Transverse colon (tissue), 4 donors: ENCODE measurements at regions not wholly inside any gene's neighbourhood (a gene's known extent, or its start where the extent isn't known, plus 50 kb on each side); places are given as distances from the start of the nearest gene placed in this dataset.

ENCODE experiments used
- DNase-seq: peaks from one replicate; pipeline ENCODE4 v3.0.0-alpha.2; 2019
- H3K27ac ChIP-seq, 4 donors: fragments of 200-600 bp; sonication (generic); 2 replicates each; pipeline ENCODE4 v1.5.1; 2016 to 2018; ENCODE audit warnings: inconsistent platforms in 4 of 4
- H3K27me3 ChIP-seq: fragments of 200-600 bp; sonication (generic); 2 replicates; pipeline ENCODE4 v1.5.1; 2017; ENCODE audit warnings: inconsistent platforms
- H3K36me3 ChIP-seq, 4 donors: fragments of 200-600 bp; sonication (generic); 2 replicates each; pipeline ENCODE4 v1.5.1; 2017 to 2019; ENCODE audit warnings: inconsistent platforms in 4 of 4
- H3K4me1 ChIP-seq, 4 donors: fragments of 200-600 bp; sonication (generic); 2 replicates each; pipeline ENCODE4 v1.5.1; 2017 to 2020; ENCODE audit warnings: inconsistent platforms in 4 of 4
- H3K4me3 ChIP-seq, 4 donors: fragments of 200-600 bp; sonication (generic); 1 replicate in 1 of 4; 2 replicates in 3 of 4; pipeline versions ENCODE4 v1.5.1 to v1.6.1; 2017 to 2019; ENCODE audit warnings: inconsistent platforms in 4 of 4
- H3K9me3 ChIP-seq, 2 donors: fragments of 200-600 bp; sonication (generic); 2 replicates each; pipeline ENCODE4 v1.5.1; 2017 to 2019; ENCODE audit warnings: inconsistent platforms in 2 of 2
- EP300 ChIP-seq: sonication (generic); formaldehyde crosslinking; IDR thresholded peaks from one replicate; pipeline ENCODE4 v1.6.1; 2017; ENCODE audit warnings: antibody characterized with exemption, low read depth
- POLR2A ChIP-seq: fragments of 450-650 bp; IDR thresholded peaks from one replicate; pipeline ENCODE4 v1.6.1; 2016; ENCODE audit warnings: antibody characterized with exemption, mild to moderate bottlenecking, moderate library complexity
- POLR2AphosphoS5 ChIP-seq, 3 donors: sonication (generic); formaldehyde crosslinking; IDR thresholded peaks; one replicate each; pipeline ENCODE4 v1.6.1; 2016; ENCODE audit warnings: antibody characterized with exemption in 3 of 3
- WGBS, 2 donors: methylation state at CpG; one replicate each; pipeline ENCODE4 v1.1.5; 2018; ENCODE audit warnings: low coverage in 1 of 2; 5-methylcytosine and 5-hydroxymethylcytosine counted together
- in situ Hi-C, 4 donors: fragments of 200-750 bp; cut with MboI; loops; one replicate each; pipeline versions ENCODE4 v1.15.0 to v1.15.1; 2017; ENCODE audit warnings: low sequenced_read_pairs in 3 of 4, low pct_ligation_motif_present in 1 of 4, low pct_unique_long_range_greater_than_20kb in 1 of 4
- intact Hi-C: fragments of 100-400 bp; cut with DNase I; formaldehyde crosslinking; loops from one replicate; pipeline ENCODE4 v1.15.1; 2023; ENCODE audit warnings: low total_unique reads
- TF ChIP-seq, protein P1 (sequence below), 5 experiments: fragments of 200-600 bp in 3 of 5; fragments of 450-650 bp in 2 of 5; sonication (generic) in 3 of 5; IDR thresholded peaks; 1 replicate in 2 of 5; 2 replicates in 3 of 5; pipeline ENCODE4 v1.5.1; 2016 to 2017; ENCODE audit warnings: antibody characterized with exemption in 5 of 5, inconsistent platforms in 3 of 5, mild to moderate bottlenecking in 2 of 5, moderate library complexity in 1 of 5

DNA sequence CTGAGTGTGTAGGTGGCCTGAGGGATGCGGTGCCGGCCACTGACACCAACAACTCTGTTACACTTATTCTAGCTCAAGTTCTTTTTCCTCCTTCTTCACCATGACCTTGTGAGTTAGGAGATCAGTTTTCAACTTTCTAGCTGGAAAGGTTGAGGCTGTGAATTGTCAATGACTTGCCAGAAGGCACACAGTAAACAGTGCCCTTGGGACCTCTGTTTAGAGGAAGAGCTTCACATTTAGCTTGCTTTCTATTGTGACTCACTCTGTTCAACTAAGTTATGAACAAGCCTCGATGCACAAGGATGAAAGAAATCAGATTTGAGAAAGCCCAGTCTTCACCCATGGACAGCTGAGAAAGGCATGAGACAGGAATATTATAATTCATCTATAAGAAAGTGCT, 455.6 kb downstream of the MAFB start:
- DNase-seq: no peak
- intact Hi-C loops: no loop called here
- Histone ChIP-seq H3K9me3 (no peaks in the 10 kb centered on the region), H3K4me3 (no peak overlapping the region), H3K36me3 (no peaks in the 10 kb centered on the region), H3K4me1 (no peaks in the 10 kb centered on the region), H3K27ac (no peak overlapping the region), H3K27me3 (no peaks in the 10 kb centered on the region)
- in situ Hi-C loops: no loop called here
- 17 to 51% methylated on average over 1 to 3 of the region's 3 CpGs for WGBS, 2 donors
- TF ChIP-seq EP300: no peak
- TF ChIP-seq, protein P1, sequence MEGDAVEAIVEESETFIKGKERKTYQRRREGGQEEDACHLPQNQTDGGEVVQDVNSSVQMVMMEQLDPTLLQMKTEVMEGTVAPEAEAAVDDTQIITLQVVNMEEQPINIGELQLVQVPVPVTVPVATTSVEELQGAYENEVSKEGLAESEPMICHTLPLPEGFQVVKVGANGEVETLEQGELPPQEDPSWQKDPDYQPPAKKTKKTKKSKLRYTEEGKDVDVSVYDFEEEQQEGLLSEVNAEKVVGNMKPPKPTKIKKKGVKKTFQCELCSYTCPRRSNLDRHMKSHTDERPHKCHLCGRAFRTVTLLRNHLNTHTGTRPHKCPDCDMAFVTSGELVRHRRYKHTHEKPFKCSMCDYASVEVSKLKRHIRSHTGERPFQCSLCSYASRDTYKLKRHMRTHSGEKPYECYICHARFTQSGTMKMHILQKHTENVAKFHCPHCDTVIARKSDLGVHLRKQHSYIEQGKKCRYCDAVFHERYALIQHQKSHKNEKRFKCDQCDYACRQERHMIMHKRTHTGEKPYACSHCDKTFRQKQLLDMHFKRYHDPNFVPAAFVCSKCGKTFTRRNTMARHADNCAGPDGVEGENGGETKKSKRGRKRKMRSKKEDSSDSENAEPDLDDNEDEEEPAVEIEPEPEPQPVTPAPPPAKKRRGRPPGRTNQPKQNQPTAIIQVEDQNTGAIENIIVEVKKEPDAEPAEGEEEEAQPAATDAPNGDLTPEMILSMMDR (IDR thresholded peaks at IDR 0.05): no peak
- no peak for TF ChIP-seq POLR2A
- no peak for TF ChIP-seq POLR2AphosphoS5 (IDR thresholded peaks at IDR 0.05)

GRCh38 chr20:40232756-40233155, 456.3 kb downstream of the MAFB start:
- no peaks in the 10 kb centered on the region for H3K27me3 ChIP-seq
- no peak overlapping the region for H3K4me3 ChIP-seq
- DNase-seq: no peak
- in situ Hi-C loops (no loop called here), intact Hi-C loops (no loop called here)
- no peaks in the 10 kb centered on the region for H3K9me3 ChIP-seq
- no peaks in the 10 kb centered on the region for H3K36me3 ChIP-seq
- H3K4me1 ChIP-seq: no peaks in the 10 kb centered on the region
- no peak overlapping the region for H3K27ac ChIP-seq
- TF ChIP-seq, protein P1 (IDR thresholded peaks at IDR 0.05): no peak
- TF ChIP-seq POLR2AphosphoS5 (IDR thresholded peaks at IDR 0.05): no peak
- no peak for TF ChIP-seq EP300
- TF ChIP-seq POLR2A: no peak

DNA sequence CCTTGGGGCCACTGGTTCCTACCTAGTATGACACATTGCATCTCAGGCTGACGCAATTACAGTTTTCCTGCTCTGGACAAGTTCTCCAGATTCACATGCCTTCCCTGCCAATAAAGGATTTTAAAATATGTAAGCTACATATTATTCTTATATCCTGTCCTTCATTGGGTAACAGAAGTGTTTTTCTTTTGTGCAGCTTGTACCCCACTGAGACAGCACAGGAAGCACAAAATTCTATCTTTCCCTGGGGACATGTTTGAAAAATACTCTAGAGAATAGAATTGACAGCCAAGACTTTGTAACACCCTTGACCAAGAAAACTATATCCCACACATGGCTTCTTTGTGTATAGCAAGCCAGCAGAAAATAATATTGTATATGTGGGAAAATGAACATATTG, 456.8 kb downstream of the MAFB start:
- TF ChIP-seq, protein P1 (IDR thresholded peaks at IDR 0.05): no peak
- TF ChIP-seq EP300 (no peak), POLR2AphosphoS5 (IDR thresholded peaks at IDR 0.05) (no peak), POLR2A (no peak)
- H3K9me3 ChIP-seq: no peaks in the 10 kb centered on the region
- no peak overlapping the region for H3K4me3 ChIP-seq
- no peaks in the 10 kb centered on the region for H3K4me1 ChIP-seq
- H3K27ac ChIP-seq: no peak overlapping the region
- H3K36me3 ChIP-seq: no peaks in the 10 kb centered on the region
- in situ Hi-C loops (no loop called here), intact Hi-C loops (no loop called here)
- WGBS, 2 donors: 86 to 100% methylated on average over 1 of the region's 1 CpG
- H3K27me3 ChIP-seq: no peaks in the 10 kb centered on the region
- no peak for DNase-seq

GRCh38 chr20:40230486-40230885, 458.6 kb downstream of the MAFB start:
- H3K27me3 ChIP-seq: no peaks in the 10 kb centered on the region
- in situ Hi-C loops: no loop called here
- TF ChIP-seq EP300: no peak
- no peak overlapping the region for H3K27ac ChIP-seq
- no peaks in the 10 kb centered on the region for H3K36me3 ChIP-seq
- no peaks in the 10 kb centered on the region for H3K9me3 ChIP-seq
- no peak for DNase-seq
- intact Hi-C loops: no loop called here
- H3K4me3 ChIP-seq: no peak overlapping the region
- no peaks in the 10 kb centered on the region for H3K4me1 ChIP-seq

DNA sequence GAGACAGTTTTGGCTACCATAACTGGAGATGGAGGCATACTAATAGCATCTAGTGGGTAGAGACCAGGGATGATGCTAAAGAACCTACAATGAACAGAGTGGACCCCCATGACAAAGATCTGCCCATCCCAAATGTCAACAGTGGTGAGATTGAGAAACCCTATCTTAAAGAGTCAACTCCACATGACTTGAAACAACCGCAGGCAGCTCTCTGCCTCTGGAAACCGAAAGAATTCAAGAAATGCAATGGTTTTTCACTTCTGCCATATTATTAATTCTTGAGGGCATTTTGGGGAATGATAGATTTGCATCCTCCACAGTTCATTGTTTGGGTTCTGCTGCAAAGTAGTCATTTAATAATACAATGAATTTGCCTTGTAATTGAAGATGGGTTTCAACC, 463.4 kb downstream of the MAFB start:
- no peak overlapping the region for H3K27ac ChIP-seq
- no peaks in the 10 kb centered on the region for H3K27me3 ChIP-seq
- intact Hi-C loops (no loop called here), in situ Hi-C loops (no loop called here)
- TF ChIP-seq, protein P1 (IDR thresholded peaks at IDR 0.05): no peak
- TF ChIP-seq EP300: no peak
- TF ChIP-seq POLR2A: no peak
- no peak for TF ChIP-seq POLR2AphosphoS5 (IDR thresholded peaks at IDR 0.05)
- H3K4me3 ChIP-seq: no peak overlapping the region
- H3K9me3 ChIP-seq: no peaks in the 10 kb centered on the region
- 70 to 84% methylated on average over 2 of the region's 2 CpGs for WGBS, 2 donors
- DNase-seq: no peak
- H3K36me3 ChIP-seq: no peaks in the 10 kb centered on the region
- no peaks in the 10 kb centered on the region for H3K4me1 ChIP-seq
